ENCODE measurements at regions not wholly inside any gene's neighbourhood (a gene's known extent, or its start where the extent isn't known, plus 50 kb on each side); places are given as distances from the start of the nearest gene placed in this dataset.

DNA sequence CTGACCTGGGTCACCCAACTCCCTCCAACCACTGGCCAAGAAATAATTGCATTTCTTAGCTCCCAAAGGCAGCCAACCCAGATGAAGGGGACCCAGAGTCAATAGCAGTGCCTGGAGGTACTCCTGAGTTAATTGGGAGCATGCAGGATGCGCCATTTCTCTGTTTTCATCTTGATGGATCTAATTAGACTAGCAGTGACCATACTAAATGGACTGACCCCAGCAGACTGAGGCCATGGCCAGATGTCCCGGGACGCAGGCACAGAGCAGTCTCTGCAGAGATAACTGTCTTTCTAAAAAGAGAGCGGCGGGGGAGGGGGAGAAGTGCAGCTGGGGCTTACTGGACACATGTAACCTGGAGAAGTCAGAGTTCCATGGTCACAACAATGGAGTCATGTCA lies 53.2 kb upstream of the CMKLR1 start:
- Histone ChIP-seq H3K4me3 (ENCODE audit: low read depth, low read length) (no peak overlapping the region), H3K36me3 (ENCODE audit: control insufficient read depth, insufficient read depth, low read length) (no peaks in the 10 kb centered on the region), H3K27me3 (ENCODE audit: control insufficient read depth, insufficient read depth, low read length) (no peaks in the 10 kb centered on the region)
- DNase-seq (ENCODE audit: low read depth) = no peak
- TF ChIP-seq, protein P1, sequence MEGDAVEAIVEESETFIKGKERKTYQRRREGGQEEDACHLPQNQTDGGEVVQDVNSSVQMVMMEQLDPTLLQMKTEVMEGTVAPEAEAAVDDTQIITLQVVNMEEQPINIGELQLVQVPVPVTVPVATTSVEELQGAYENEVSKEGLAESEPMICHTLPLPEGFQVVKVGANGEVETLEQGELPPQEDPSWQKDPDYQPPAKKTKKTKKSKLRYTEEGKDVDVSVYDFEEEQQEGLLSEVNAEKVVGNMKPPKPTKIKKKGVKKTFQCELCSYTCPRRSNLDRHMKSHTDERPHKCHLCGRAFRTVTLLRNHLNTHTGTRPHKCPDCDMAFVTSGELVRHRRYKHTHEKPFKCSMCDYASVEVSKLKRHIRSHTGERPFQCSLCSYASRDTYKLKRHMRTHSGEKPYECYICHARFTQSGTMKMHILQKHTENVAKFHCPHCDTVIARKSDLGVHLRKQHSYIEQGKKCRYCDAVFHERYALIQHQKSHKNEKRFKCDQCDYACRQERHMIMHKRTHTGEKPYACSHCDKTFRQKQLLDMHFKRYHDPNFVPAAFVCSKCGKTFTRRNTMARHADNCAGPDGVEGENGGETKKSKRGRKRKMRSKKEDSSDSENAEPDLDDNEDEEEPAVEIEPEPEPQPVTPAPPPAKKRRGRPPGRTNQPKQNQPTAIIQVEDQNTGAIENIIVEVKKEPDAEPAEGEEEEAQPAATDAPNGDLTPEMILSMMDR (IDR thresholded peaks at IDR 0.05; ENCODE audit: insufficient read depth, low read length, poor library complexity, severe bottlenecking) = no peak

DNA sequence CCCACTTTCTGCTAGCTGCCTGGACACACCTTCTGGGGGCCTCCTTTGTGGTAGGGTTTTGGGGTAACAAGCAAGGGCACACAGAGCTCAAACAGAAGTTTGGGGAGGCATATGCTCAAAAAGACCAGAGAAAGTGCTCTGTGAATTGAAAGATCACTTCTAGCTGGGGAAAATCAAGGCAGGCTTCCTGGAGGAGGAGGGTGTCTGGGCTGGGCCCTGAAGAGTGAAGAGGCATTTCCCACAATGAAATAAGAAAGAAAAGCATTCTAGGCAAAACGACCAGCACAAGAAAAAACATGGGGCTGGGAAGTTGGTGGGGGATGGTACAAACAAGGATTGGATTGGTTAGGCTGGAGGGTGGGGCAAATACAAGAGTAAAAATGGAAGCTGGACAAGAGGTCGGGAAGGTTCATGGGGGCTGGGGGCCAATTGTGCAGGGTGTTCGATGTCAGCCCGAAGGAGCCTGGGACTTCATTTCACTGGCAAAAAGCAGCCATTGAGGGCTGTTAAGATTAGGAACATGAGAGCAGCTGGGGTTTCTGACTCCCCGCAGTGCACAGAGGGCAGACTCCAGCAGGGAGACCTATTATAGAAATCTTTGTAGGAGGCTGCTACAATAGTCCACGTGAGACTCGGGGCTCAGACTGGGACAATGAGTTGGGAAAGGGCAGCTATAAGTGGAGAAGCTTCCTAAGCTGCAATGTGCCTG lies 51.5 kb upstream of the CMKLR1 start:
- no peak overlapping the region for H3K4me3 ChIP-seq (ENCODE audit: low read depth, low read length)
- TF ChIP-seq, protein P1 (IDR thresholded peaks at IDR 0.05; ENCODE audit: insufficient read depth, low read length, poor library complexity, severe bottlenecking) = no peak
- DNase-seq (ENCODE audit: low read depth) = no peak
- H3K27me3 ChIP-seq (ENCODE audit: control insufficient read depth, insufficient read depth, low read length) = no peaks in the 10 kb centered on the region
- no peaks in the 10 kb centered on the region for H3K36me3 ChIP-seq (ENCODE audit: control insufficient read depth, insufficient read depth, low read length)

DNA sequence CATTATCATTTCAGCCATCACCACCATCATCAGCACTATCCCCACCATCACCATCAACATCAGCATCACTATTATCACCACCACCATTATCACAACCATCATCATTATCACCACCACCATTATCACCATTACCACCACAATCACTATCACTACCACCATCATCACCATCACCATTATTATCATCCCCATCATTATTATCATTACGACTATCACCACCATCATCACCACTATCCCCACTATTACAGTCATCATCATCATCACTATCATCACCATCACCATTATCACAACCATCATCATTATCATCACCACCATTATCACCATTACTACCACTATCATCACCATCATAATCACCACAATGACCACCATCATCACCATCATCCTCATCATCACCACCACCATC lies 50.4 kb upstream of the CMKLR1 start:
- no peak for DNase-seq (ENCODE audit: low read depth)
- no peaks in the 10 kb centered on the region for H3K36me3 ChIP-seq (ENCODE audit: control insufficient read depth, insufficient read depth, low read length)
- H3K4me3 ChIP-seq (ENCODE audit: low read depth, low read length) = no peak overlapping the region
- no peaks in the 10 kb centered on the region for H3K27me3 ChIP-seq (ENCODE audit: control insufficient read depth, insufficient read depth, low read length)
- TF ChIP-seq, protein P1 (IDR thresholded peaks at IDR 0.05; ENCODE audit: insufficient read depth, low read length, poor library complexity, severe bottlenecking) = no peak
